ENCODE measurements at regions not wholly inside any gene's neighbourhood (a gene's known extent, or its start where the extent isn't known, plus 50 kb on each side); places are given as distances from the start of the nearest gene placed in this dataset.
"Not testable (repeated sequence)": the region's sequence is repeated elsewhere in the genome, so short reads cannot be mapped to it uniquely, and the experiment has no call there.

GRCh38 chr11:37430966-37431632 lies 833.1 kb upstream of the RAG2 start:
- not testable (repeated sequence) for DNase-seq (ENCODE audit: low spot score)

GRCh38 chr11:37422511-37422910 lies 824.5 kb upstream of the RAG2 start:
- DNase-seq (ENCODE audit: low spot score) = no peak

GRCh38 chr11:37411289-37411688 lies 813.3 kb upstream of the RAG2 start:
- DNase-seq (ENCODE audit: low spot score) = no peak

GRCh38 chr11:37409124-37409523 lies 811.1 kb upstream of the RAG2 start:
- DNase-seq (ENCODE audit: low spot score) = no peak

- no peak for DNase-seq (ENCODE audit: low spot score)
These were observed 809.4 kb upstream of the RAG2 start for GRCh38 chr11:37407461-37407860.

- DNase-seq (ENCODE audit: low spot score) = no peak
These were observed 808.6 kb upstream of the RAG2 start for GRCh38 chr11:37406651-37407050.

- DNase-seq (ENCODE audit: low spot score) = no peak
These were observed 806.2 kb upstream of the RAG2 start for GRCh38 chr11:37404231-37404630.

- no peak for DNase-seq (ENCODE audit: low spot score)
These were observed 804.6 kb upstream of the RAG2 start for GRCh38 chr11:37402663-37403062.

GRCh38 chr11:37394236-37394870 lies 796.3 kb upstream of the RAG2 start:
- DNase-seq (ENCODE audit: low spot score) = no peak

GRCh38 chr11:37391615-37392014 lies 793.6 kb upstream of the RAG2 start:
- DNase-seq (ENCODE audit: low spot score) = no peak

GRCh38 chr11:37390576-37391083 lies 792.6 kb upstream of the RAG2 start:
- no peak for DNase-seq (ENCODE audit: low spot score)

- no peak for DNase-seq (ENCODE audit: low spot score)
These were observed 780.9 kb upstream of the RAG2 start for GRCh38 chr11:37378958-37379357.

GRCh38 chr11:37372667-37373066 lies 774.6 kb upstream of the RAG2 start:
- DNase-seq (ENCODE audit: low spot score) = no peak

GRCh38 chr11:37371346-37371970 lies 773.4 kb upstream of the RAG2 start:
- no peak for DNase-seq (ENCODE audit: low spot score)

- DNase-seq (ENCODE audit: low spot score) = no peak
These were observed 772.8 kb upstream of the RAG2 start for GRCh38 chr11:37370817-37371216.

GRCh38 chr11:37364246-37364839 lies 766.3 kb upstream of the RAG2 start:
- no peak for DNase-seq (ENCODE audit: low spot score)

GRCh38 chr11:37353192-37353591 lies 755.2 kb upstream of the RAG2 start:
- DNase-seq (ENCODE audit: low spot score) = no peak

GRCh38 chr11:37352485-37352884 lies 754.4 kb upstream of the RAG2 start:
- no peak for DNase-seq (ENCODE audit: low spot score)

- DNase-seq (ENCODE audit: low spot score) = no peak
These were observed 745.3 kb upstream of the RAG2 start for GRCh38 chr11:37343290-37343689.

GRCh38 chr11:37336401-37336800 lies 738.4 kb upstream of the RAG2 start:
- no peak for DNase-seq (ENCODE audit: low spot score)

- no peak for DNase-seq (ENCODE audit: low spot score)
These were observed 735.3 kb upstream of the RAG2 start for GRCh38 chr11:37333345-37333744.

- DNase-seq (ENCODE audit: low spot score) = no peak
These were observed 725.8 kb upstream of the RAG2 start for GRCh38 chr11:37323843-37324242.

Data from globus pallidus (tissue), 1 donor.